Uterus (tissue), 3 donors: ENCODE measurements at regions not wholly inside any gene's neighbourhood (a gene's known extent, or its start where the extent isn't known, plus 50 kb on each side); places are given as distances from the start of the nearest gene placed in this dataset.

ENCODE experiments used
- DNase-seq, 2 donors: peaks; one replicate each; pipeline ENCODE4 v3.0.0-alpha.2; 2019 to 2020
- H3K27ac ChIP-seq, 2 donors: fragments of 200-600 bp; sonication (generic); 1 replicate in 1 of 2; 2 replicates in 1 of 2; pipeline ENCODE4 v1.5.1; 2016 to 2018
- H3K27me3 ChIP-seq, 2 donors: fragments of 200-600 bp; sonication (generic); one replicate each; pipeline ENCODE4 v1.5.1; 2018 to 2019; ENCODE audit warnings: control low read depth in 1 of 2
- H3K36me3 ChIP-seq, 2 donors: fragments of 200-600 bp; sonication (generic); one replicate each; pipeline ENCODE4 v1.5.1; 2019; ENCODE audit warnings: control low read depth in 1 of 2
- H3K4me1 ChIP-seq, 2 donors: fragments of 200-600 bp; sonication (generic); one replicate each; pipeline ENCODE4 v1.5.1; 2018 to 2019; ENCODE audit warnings: control low read depth in 1 of 2
- H3K4me3 ChIP-seq, 2 donors: fragments of 200-600 bp; sonication (generic); 1 replicate in 1 of 2; 2 replicates in 1 of 2; pipeline ENCODE4 v1.5.1; 2018 to 2019; ENCODE audit warnings: mild to moderate bottlenecking in 1 of 2
- H3K9me3 ChIP-seq, 2 donors: fragments of 200-600 bp; sonication (generic); one replicate each; pipeline ENCODE4 v1.5.1; 2019; ENCODE audit warnings: control low read depth in 1 of 2
- POLR2A ChIP-seq, 2 donors: fragments of 450-650 bp; IDR thresholded peaks; one replicate each; pipeline ENCODE4 v1.6.1; 2016; ENCODE audit warnings: antibody characterized with exemption in 2 of 2, mild to moderate bottlenecking in 1 of 2, moderate library complexity in 1 of 2
- intact Hi-C: fragments of 100-400 bp; cut with DNase I; formaldehyde crosslinking; loops from one replicate; pipeline ENCODE4 v1.15.1; 2023; ENCODE audit warnings: low total_unique reads
- TF ChIP-seq, protein P1 (sequence below), 4 experiments: fragments of 200-600 bp in 2 of 4; fragments of 450-650 bp in 2 of 4; sonication (generic) in 2 of 4; IDR thresholded peaks; one replicate each; pipeline ENCODE4 v1.5.1; 2016 to 2019; ENCODE audit warnings: antibody characterized with exemption in 4 of 4, mild to moderate bottlenecking in 2 of 4, moderate library complexity in 1 of 4
- donor health status: DM: yes; HTN: yes; CAD: no.

GRCh38 chr14:29353513-29353912 lies 574.1 kb downstream of the PRKD1 start:
- intact Hi-C loops = no loop called here
- Histone ChIP-seq H3K27ac (no peak overlapping the region), H3K36me3 (no peaks in the 10 kb centered on the region), H3K27me3 (no peaks in the 10 kb centered on the region), H3K4me1 (no peaks in the 10 kb centered on the region), H3K4me3 (no peak overlapping the region), H3K9me3 (no peaks in the 10 kb centered on the region)
- TF ChIP-seq, protein P1, sequence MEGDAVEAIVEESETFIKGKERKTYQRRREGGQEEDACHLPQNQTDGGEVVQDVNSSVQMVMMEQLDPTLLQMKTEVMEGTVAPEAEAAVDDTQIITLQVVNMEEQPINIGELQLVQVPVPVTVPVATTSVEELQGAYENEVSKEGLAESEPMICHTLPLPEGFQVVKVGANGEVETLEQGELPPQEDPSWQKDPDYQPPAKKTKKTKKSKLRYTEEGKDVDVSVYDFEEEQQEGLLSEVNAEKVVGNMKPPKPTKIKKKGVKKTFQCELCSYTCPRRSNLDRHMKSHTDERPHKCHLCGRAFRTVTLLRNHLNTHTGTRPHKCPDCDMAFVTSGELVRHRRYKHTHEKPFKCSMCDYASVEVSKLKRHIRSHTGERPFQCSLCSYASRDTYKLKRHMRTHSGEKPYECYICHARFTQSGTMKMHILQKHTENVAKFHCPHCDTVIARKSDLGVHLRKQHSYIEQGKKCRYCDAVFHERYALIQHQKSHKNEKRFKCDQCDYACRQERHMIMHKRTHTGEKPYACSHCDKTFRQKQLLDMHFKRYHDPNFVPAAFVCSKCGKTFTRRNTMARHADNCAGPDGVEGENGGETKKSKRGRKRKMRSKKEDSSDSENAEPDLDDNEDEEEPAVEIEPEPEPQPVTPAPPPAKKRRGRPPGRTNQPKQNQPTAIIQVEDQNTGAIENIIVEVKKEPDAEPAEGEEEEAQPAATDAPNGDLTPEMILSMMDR (IDR thresholded peaks at IDR 0.05) = no peak
- TF ChIP-seq POLR2A (IDR thresholded peaks at IDR 0.05) = no peak
- no peak for DNase-seq

- Histone ChIP-seq H3K4me3 (no peak overlapping the region), H3K9me3 (no peaks in the 10 kb centered on the region), H3K36me3 (no peaks in the 10 kb centered on the region), H3K4me1 (no peaks in the 10 kb centered on the region), H3K27ac (no peak overlapping the region), H3K27me3 (no peaks in the 10 kb centered on the region)
- no peak for DNase-seq
- no peak for TF ChIP-seq POLR2A (IDR thresholded peaks at IDR 0.05)
- TF ChIP-seq, protein P1 (IDR thresholded peaks at IDR 0.05) = no peak
- intact Hi-C loops = no loop called here
These were observed 573.2 kb downstream of the PRKD1 start for GRCh38 chr14:29354486-29354885.

DNA sequence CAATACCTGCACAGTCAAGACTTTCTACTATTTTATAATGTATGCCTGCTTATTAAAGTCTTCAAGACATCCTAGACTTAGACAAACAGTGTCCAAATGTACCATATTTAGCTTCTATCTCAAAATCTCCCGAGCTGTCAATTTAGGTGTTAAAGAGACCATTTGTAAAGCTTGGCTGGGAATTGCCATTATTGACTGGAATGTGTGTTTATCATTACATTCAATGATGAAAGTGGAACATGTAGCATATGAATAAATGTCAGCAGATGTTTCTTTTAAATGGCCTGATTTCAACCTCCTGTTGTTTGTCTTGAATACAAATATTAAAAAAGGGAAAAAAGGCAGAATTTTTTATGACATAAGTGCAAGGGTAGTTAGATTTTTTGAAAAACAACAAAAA lies 572.3 kb downstream of the PRKD1 start:
- Histone ChIP-seq H3K4me3 (no peak overlapping the region), H3K36me3 (no peaks in the 10 kb centered on the region), H3K27ac (no peak overlapping the region), H3K4me1 (no peaks in the 10 kb centered on the region), H3K9me3 (no peaks in the 10 kb centered on the region), H3K27me3 (no peaks in the 10 kb centered on the region)
- intact Hi-C loops = no loop called here
- TF ChIP-seq, protein P1 (IDR thresholded peaks at IDR 0.05) = no peak
- TF ChIP-seq POLR2A (IDR thresholded peaks at IDR 0.05) = no peak
- DNase-seq = no peak

GRCh38 chr14:29355846-29356245 lies 571.8 kb downstream of the PRKD1 start:
- Histone ChIP-seq H3K9me3 (no peaks in the 10 kb centered on the region), H3K36me3 (no peaks in the 10 kb centered on the region), H3K27ac (no peak overlapping the region), H3K4me3 (no peak overlapping the region), H3K4me1 (no peaks in the 10 kb centered on the region), H3K27me3 (no peaks in the 10 kb centered on the region)
- TF ChIP-seq POLR2A (IDR thresholded peaks at IDR 0.05) = no peak
- TF ChIP-seq, protein P1 (IDR thresholded peaks at IDR 0.05) = no peak
- no peak for DNase-seq
- intact Hi-C loops = no loop called here

GRCh38 chr14:29360656-29361055 lies 567.0 kb downstream of the PRKD1 start:
- intact Hi-C loops = no loop called here
- Histone ChIP-seq H3K4me1 (no peaks in the 10 kb centered on the region), H3K27me3 (no peaks in the 10 kb centered on the region), H3K27ac (no peak overlapping the region), H3K9me3 (no peaks in the 10 kb centered on the region), H3K4me3 (no peak overlapping the region), H3K36me3 (no peaks in the 10 kb centered on the region)
- TF ChIP-seq POLR2A (IDR thresholded peaks at IDR 0.05) = no peak
- TF ChIP-seq, protein P1 (IDR thresholded peaks at IDR 0.05) = no peak
- no peak for DNase-seq
